SK-MEL-5 (cell line): ENCODE measurements at regions not wholly inside any gene's neighbourhood (a gene's known extent, or its start where the extent isn't known, plus 50 kb on each side); places are given as distances from the start of the nearest gene placed in this dataset.
"Not testable (repeated sequence)": the region's sequence is repeated elsewhere in the genome, so short reads cannot be mapped to it uniquely, and the experiment has no call there.

Source experiments
- DNase-seq: peaks from one replicate; pipeline ENCODE4 v3.0.0-alpha.2; 2016; ENCODE audit warnings: low read depth, low spot score
- in situ Hi-C: cut with HindIII; loops from 2 replicates; pipeline ENCODE4 v1.10.0; 2016; ENCODE audit warnings: low sequenced_read_pairs, high pct_unique_total_duplicates, low pct_unique_long_range_greater_than_20kb

GRCh38 chrX:16067886-16068515 lies 55.4 kb upstream of the GRPR start:
- no peak for DNase-seq
- in situ Hi-C loops = no loop called here

- no peak for DNase-seq
- in situ Hi-C loops = no loop called here
Measured at GRCh38 chrX:16063921-16064320, 59.4 kb upstream of the GRPR start.

GRCh38 chrX:16063141-16063540 lies 60.2 kb upstream of the GRPR start:
- in situ Hi-C loops = no loop called here

GRCh38 chrX:16061296-16061695 lies 62.1 kb upstream of the GRPR start:
- in situ Hi-C loops = no loop called here
- no peak for DNase-seq

More at GRCh38 chrX:16063141-16063540, 60.2 kb upstream of the GRPR start:
- DNase-seq = no peak

GRCh38 chrX:16060252-16060651 lies 63.1 kb upstream of the GRPR start:
- in situ Hi-C loops = no loop called here
- no peak for DNase-seq

- DNase-seq, in situ Hi-C loops: not testable (repeated sequence)
Measured at GRCh38 chrX:16049126-16049525, 74.2 kb upstream of the GRPR start.

- DNase-seq = no peak
- in situ Hi-C loops = no loop called here
Measured at GRCh38 chrX:16042980-16043379, 80.4 kb upstream of the GRPR start.

- DNase-seq = no peak
- in situ Hi-C loops = no loop called here
Measured at GRCh38 chrX:16039834-16040233, 83.5 kb upstream of the GRPR start.

GRCh38 chrX:16039363-16039762 lies 84.0 kb upstream of the GRPR start:
- DNase-seq = no peak
- in situ Hi-C loops = no loop called here

GRCh38 chrX:16033331-16033730 lies 90.0 kb upstream of the GRPR start:
- DNase-seq = no peak
- in situ Hi-C loops = no loop called here

GRCh38 chrX:16028576-16028975 lies 94.8 kb upstream of the GRPR start:
- DNase-seq = no peak
- in situ Hi-C loops = no loop called here

- in situ Hi-C loops = no loop called here
- peak; percentile 55 for DNase-seq
Measured at GRCh38 chrX:16023790-16024734, 99.3 kb upstream of the GRPR start.

GRCh38 chrX:16022580-16023200 lies 100.7 kb upstream of the GRPR start:
- no peak for DNase-seq
- in situ Hi-C loops = no loop called here

GRCh38 chrX:16018291-16018690 lies 105.1 kb upstream of the GRPR start:
- in situ Hi-C loops = no loop called here
- DNase-seq = no peak

- in situ Hi-C loops = no loop called here
- no peak for DNase-seq
Measured at GRCh38 chrX:16014171-16014570, 109.2 kb upstream of the GRPR start.

- in situ Hi-C loops = no loop called here
- DNase-seq = no peak
Measured at GRCh38 chrX:16012250-16012649, 111.1 kb upstream of the GRPR start.

GRCh38 chrX:16005917-16006316 lies 117.4 kb upstream of the GRPR start:
- DNase-seq = no peak
- in situ Hi-C loops = no loop called here

- in situ Hi-C loops = no loop called here
- DNase-seq = no peak
Measured at GRCh38 chrX:16002185-16002584, 121.2 kb upstream of the GRPR start.

- in situ Hi-C loops = no loop called here
- DNase-seq = no peak
Measured at GRCh38 chrX:15998350-15998749, 125.0 kb upstream of the GRPR start.
